ENCODE measurements at regions not wholly inside any gene's neighbourhood (a gene's known extent, or its start where the extent isn't known, plus 50 kb on each side); places are given as distances from the start of the nearest gene placed in this dataset.

DNA sequence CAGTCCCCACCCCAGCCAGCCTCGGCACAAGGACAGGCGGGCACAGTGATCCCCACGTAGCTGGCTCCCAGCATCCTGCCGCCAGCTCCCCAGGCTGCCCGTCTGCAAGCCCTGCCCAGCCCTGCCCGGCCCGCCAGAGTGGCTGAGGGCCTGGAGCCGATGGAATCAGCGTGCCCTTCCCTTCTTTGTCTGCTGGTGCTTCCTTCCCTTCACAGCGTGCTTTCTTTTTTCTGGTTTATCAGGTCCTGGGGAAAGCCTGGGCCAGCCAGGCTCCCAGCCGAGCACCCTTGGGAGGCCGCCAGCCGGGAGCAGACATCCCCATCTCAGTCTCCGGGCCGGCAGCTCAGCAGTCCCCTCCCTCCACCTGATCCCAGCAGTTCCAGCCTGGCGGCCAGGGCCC, 54.7 kb upstream of the SMAD6 start:
- WGBS (ENCODE audit: insufficient coverage, low coverage, missing lambda C conversion rate) = 67% methylated on average over 3 of the region's 16 CpGs
- Histone ChIP-seq H4K20me1 (replicated peaks; ENCODE audit: control insufficient read depth, insufficient read depth, low read length) (peaks cover 6% of the 10 kb centered on the region; the same call in 1 of the 2 replicates), H3K9ac (ENCODE audit: insufficient read depth in 1 of 2, low read depth in 2 of 2, low read length in 2 of 2) (peak overlapping the region in 1 of 2 experiments; percentile 21; a peak in 1 of 4 replicates), H3K9me1 (ENCODE audit: control insufficient read depth, insufficient read depth, low read length) (no peaks in the 10 kb centered on the region), H3K27ac (ENCODE audit: extremely low read depth, low read depth, low read length) (no peak overlapping the region), H3K36me3 (ENCODE audit: control insufficient read depth, insufficient read depth, low read length) (peaks cover 65% of the 10 kb centered on the region), H3K79me2 (ENCODE audit: control insufficient read depth, insufficient read depth, low read length) (peaks cover 57% of the 10 kb centered on the region), H3K27me3 (ENCODE audit: control insufficient read depth in 2 of 2, insufficient read depth in 2 of 2, low read length in 2 of 2) (no peaks in the 10 kb centered on the region), H3K9me3 (replicated peaks; ENCODE audit: control insufficient read depth, insufficient read depth, low read depth, low read length) (no peaks in the 10 kb centered on the region), H3K4me3 (no peak overlapping the region), H3K4me1 (replicated peaks in 1 of 2; ENCODE audit: control insufficient read depth in 2 of 2, insufficient read depth in 2 of 2, low read length in 2 of 2) (peaks cover 37 to 46% of the 10 kb centered on the region in 2 experiments), H3K4me2 (ENCODE audit: insufficient read depth, low read length) (no peak overlapping the region), H2AFZ (ENCODE audit: low read depth, low read length) (no peak overlapping the region)
- no TSS peak for BruUV-seq (replicated peaks)
- no peak for ATAC-seq
- DNase-seq (ENCODE audit: extremely low read depth in 1 of 4, low spot score in 3 of 4) = no peak
- ChIA-PET POLR2A (interaction anchor here (0.6 to 1.4 kb wide), 3 partner anchors 11 to 127 kb away, joined by 3 to 5 read pairs (median 4); no protein-coding TSS in a partner anchor), CTCF (ENCODE audit: low intra/inter-chr PET ratio) (no interaction called here)
- in situ Hi-C loops (cut with MboI) = no loop called here
- TF ChIP-seq, protein P1, sequence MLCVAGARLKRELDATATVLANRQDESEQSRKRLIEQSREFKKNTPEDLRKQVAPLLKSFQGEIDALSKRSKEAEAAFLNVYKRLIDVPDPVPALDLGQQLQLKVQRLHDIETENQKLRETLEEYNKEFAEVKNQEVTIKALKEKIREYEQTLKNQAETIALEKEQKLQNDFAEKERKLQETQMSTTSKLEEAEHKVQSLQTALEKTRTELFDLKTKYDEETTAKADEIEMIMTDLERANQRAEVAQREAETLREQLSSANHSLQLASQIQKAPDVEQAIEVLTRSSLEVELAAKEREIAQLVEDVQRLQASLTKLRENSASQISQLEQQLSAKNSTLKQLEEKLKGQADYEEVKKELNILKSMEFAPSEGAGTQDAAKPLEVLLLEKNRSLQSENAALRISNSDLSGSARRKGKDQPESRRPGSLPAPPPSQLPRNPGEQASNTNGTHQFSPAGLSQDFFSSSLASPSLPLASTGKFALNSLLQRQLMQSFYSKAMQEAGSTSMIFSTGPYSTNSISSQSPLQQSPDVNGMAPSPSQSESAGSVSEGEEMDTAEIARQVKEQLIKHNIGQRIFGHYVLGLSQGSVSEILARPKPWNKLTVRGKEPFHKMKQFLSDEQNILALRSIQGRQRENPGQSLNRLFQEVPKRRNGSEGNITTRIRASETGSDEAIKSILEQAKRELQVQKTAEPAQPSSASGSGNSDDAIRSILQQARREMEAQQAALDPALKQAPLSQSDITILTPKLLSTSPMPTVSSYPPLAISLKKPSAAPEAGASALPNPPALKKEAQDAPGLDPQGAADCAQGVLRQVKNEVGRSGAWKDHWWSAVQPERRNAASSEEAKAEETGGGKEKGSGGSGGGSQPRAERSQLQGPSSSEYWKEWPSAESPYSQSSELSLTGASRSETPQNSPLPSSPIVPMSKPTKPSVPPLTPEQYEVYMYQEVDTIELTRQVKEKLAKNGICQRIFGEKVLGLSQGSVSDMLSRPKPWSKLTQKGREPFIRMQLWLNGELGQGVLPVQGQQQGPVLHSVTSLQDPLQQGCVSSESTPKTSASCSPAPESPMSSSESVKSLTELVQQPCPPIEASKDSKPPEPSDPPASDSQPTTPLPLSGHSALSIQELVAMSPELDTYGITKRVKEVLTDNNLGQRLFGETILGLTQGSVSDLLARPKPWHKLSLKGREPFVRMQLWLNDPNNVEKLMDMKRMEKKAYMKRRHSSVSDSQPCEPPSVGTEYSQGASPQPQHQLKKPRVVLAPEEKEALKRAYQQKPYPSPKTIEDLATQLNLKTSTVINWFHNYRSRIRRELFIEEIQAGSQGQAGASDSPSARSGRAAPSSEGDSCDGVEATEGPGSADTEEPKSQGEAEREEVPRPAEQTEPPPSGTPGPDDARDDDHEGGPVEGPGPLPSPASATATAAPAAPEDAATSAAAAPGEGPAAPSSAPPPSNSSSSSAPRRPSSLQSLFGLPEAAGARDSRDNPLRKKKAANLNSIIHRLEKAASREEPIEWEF (CRISPR knock-in tag; IDR thresholded peaks at IDR 0.05) = no peak
- no peak for FAIRE-seq
- intact Hi-C loops (cut with micrococcal nuclease) = no loop called here

Measured in K562 (cell line).